ENCODE measurements at regions not wholly inside any gene's neighbourhood (a gene's known extent, or its start where the extent isn't known, plus 50 kb on each side); places are given as distances from the start of the nearest gene placed in this dataset.

DNA sequence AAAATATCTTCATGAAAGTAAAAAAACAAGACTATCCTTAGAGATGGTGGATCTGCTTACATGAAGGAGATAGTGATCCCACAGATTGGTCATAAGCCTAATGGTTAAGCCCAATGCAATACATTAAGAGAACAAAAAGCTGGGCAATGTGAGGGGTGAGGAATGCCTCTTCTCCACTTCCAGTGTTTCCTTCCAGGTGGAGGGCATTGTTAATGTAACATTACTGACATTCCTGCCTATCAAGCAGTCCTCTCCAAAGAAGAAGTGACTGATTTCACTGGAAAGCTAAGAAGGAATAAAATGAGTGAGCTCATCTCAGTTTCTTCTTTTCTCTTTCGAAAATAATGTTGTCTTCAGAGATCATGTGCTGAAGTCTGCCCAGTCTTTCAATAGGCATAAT, 207.8 kb downstream of the RAB38 start:
- no peak for TF ChIP-seq CTCF (IDR thresholded peaks at IDR 0.05; ENCODE audit: poor library complexity, severe bottlenecking)
- no peak for TF ChIP-seq SMC3 (conservative IDR thresholded peaks at IDR 0.05; ENCODE audit: poor library complexity)

Data from neural cell (in vitro differentiated cells).